Body of pancreas (tissue), 4 donors: ENCODE measurements at regions not wholly inside any gene's neighbourhood (a gene's known extent, or its start where the extent isn't known, plus 50 kb on each side); places are given as distances from the start of the nearest gene placed in this dataset.

Experiments used
- ATAC-seq: fragments of 150-250 bp; one replicate; pipeline ENCODE4 v1.9.1; 2016
- DNase-seq, 4 donors: peaks; one replicate each; pipeline ENCODE4 v3.0.0-alpha.2; 2019
- H3K27ac ChIP-seq, 4 donors: fragments of 200-600 bp; sonication (generic); 1 replicate in 3 of 4; 2 replicates in 1 of 4; pipeline versions ENCODE4 v1.5.1 to v1.6.1; 2016 to 2019; ENCODE audit warnings: mild to moderate bottlenecking in 1 of 4, mixed read lengths in 1 of 4, moderate library complexity in 1 of 4
- H3K27me3 ChIP-seq, 2 donors: fragments of 200-600 bp; sonication (generic); one replicate each; pipeline ENCODE4 v1.6.0; 2016; ENCODE audit warnings: mild to moderate bottlenecking in 1 of 2
- H3K36me3 ChIP-seq, 2 donors: fragments of 200-600 bp; sonication (generic); replicated peaks in 1 of 2; 2 replicates each; pipeline ENCODE4 v1.5.1; 2016; ENCODE audit warnings: low read depth in 2 of 2; ENCODE audit not compliant: insufficient read depth in 1 of 2
- H3K4me1 ChIP-seq: fragments of 200-600 bp; sonication (generic); one replicate; pipeline ENCODE4 v1.6.0; 2016
- H3K4me3 ChIP-seq, 2 donors: fragments of 200-600 bp; sonication (generic); 1 replicate in 1 of 2; 2 replicates in 1 of 2; pipeline ENCODE4 v1.5.1; 2016 to 2019
- H3K9me3 ChIP-seq, 3 donors: fragments of 200-600 bp; sonication (generic); 1 replicate in 2 of 3; 2 replicates in 1 of 3; pipeline ENCODE4 v1.5.1; 2016
- POLR2A ChIP-seq, 3 donors: fragments of 450-650 bp; IDR thresholded peaks; one replicate each; pipeline ENCODE4 v1.6.1; 2016; ENCODE audit warnings: antibody characterized with exemption in 3 of 3, mild to moderate bottlenecking in 2 of 3
- WGBS, 2 donors: methylation state at CpG; one replicate each; pipeline ENCODE4 v1.1.5; 2017; 5-methylcytosine and 5-hydroxymethylcytosine counted together
- intact Hi-C: fragments of 100-400 bp; cut with DNase I; formaldehyde crosslinking; loops from one replicate; pipeline ENCODE4 v1.15.1; 2023
- TF ChIP-seq, protein P1 (sequence below), 7 experiments: fragments of 450-650 bp in 4 of 7; fragments of 200-600 bp in 3 of 7; sonication (generic) in 3 of 7; IDR thresholded peaks; one replicate each; pipeline ENCODE4 v1.5.1; 2016 to 2019; ENCODE audit warnings: antibody characterized with exemption in 7 of 7

GRCh38 chr17:71057938-71058337 is 888.6 kb downstream of the KCNJ2 start:
- Histone ChIP-seq H3K4me3 (no peak overlapping the region), H3K27ac (no peak overlapping the region), H3K9me3 (peaks cover 0 to 4% (median 0%) of the 10 kb centered on the region in 3 donors), H3K27me3 (no peaks in the 10 kb centered on the region), H3K4me1 (no peaks in the 10 kb centered on the region), H3K36me3 (no peaks in the 10 kb centered on the region)
- intact Hi-C loops: no loop called here
- DNase-seq: no peak
- TF ChIP-seq, protein P1, sequence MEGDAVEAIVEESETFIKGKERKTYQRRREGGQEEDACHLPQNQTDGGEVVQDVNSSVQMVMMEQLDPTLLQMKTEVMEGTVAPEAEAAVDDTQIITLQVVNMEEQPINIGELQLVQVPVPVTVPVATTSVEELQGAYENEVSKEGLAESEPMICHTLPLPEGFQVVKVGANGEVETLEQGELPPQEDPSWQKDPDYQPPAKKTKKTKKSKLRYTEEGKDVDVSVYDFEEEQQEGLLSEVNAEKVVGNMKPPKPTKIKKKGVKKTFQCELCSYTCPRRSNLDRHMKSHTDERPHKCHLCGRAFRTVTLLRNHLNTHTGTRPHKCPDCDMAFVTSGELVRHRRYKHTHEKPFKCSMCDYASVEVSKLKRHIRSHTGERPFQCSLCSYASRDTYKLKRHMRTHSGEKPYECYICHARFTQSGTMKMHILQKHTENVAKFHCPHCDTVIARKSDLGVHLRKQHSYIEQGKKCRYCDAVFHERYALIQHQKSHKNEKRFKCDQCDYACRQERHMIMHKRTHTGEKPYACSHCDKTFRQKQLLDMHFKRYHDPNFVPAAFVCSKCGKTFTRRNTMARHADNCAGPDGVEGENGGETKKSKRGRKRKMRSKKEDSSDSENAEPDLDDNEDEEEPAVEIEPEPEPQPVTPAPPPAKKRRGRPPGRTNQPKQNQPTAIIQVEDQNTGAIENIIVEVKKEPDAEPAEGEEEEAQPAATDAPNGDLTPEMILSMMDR (IDR thresholded peaks at IDR 0.05): no peak
- TF ChIP-seq POLR2A (IDR thresholded peaks at IDR 0.05): no peak
- no peak for ATAC-seq
- WGBS, 2 donors: 69 to 75% methylated on average over 5 of the region's 5 CpGs

GRCh38 chr17:71063127-71063526 is 893.8 kb downstream of the KCNJ2 start:
- Histone ChIP-seq H3K4me3 (no peak overlapping the region), H3K9me3 (peaks cover 0 to 4% (median 0%) of the 10 kb centered on the region in 3 donors), H3K27ac (no peak overlapping the region), H3K27me3 (no peaks in the 10 kb centered on the region), H3K4me1 (no peaks in the 10 kb centered on the region), H3K36me3 (no peaks in the 10 kb centered on the region)
- TF ChIP-seq, protein P1 (IDR thresholded peaks at IDR 0.05): no peak
- WGBS, 2 donors: 43 to 51% methylated on average over 2 of the region's 2 CpGs
- intact Hi-C loops: no loop called here
- no peak for ATAC-seq
- no peak for DNase-seq

DNA sequence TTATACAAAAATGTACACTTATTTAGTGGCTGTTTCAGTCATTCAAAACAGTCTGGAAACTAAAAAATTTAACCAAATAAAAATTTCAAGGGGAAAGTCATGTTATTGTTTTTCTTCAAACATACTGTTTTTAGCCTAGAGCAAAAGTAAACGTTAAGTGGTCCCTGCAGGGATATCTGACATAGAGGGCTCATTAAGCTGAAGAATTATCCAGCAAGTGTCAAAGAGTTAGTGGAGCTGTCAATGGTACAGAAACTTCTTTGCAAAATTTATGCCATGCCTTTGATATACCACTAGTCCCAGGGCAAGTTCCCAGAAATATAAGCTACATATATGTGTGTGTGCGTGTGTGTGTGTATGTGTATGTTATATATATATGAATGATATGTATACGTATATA is 894.2 kb downstream of the KCNJ2 start:
- TF ChIP-seq POLR2A (IDR thresholded peaks at IDR 0.05): no peak
- 65 to 69% methylated on average over 3 of the region's 3 CpGs for WGBS, 2 donors
- no peak overlapping the region for H3K4me3 ChIP-seq
- H3K27ac ChIP-seq: no peak overlapping the region
- DNase-seq (no peak), ATAC-seq (no peak)
- no peaks in the 10 kb centered on the region for H3K36me3 ChIP-seq
- no peaks in the 10 kb centered on the region for H3K4me1 ChIP-seq
- intact Hi-C loops: no loop called here
- H3K9me3 ChIP-seq: peaks cover 0 to 4% (median 0%) of the 10 kb centered on the region in 3 donors
- no peaks in the 10 kb centered on the region for H3K27me3 ChIP-seq

GRCh38 chr17:71067669-71068407 is 898.5 kb downstream of the KCNJ2 start:
- ATAC-seq: no peak
- 71% methylated on average over 9 of the region's 9 CpGs for WGBS, 2 donors
- intact Hi-C loops: no loop called here
- Histone ChIP-seq H3K27ac (no peak overlapping the region), H3K4me3 (no peak overlapping the region), H3K9me3 (no peaks in the 10 kb centered on the region), H3K36me3 (no peaks in the 10 kb centered on the region), H3K27me3 (no peaks in the 10 kb centered on the region), H3K4me1 (no peaks in the 10 kb centered on the region)
- no peak for DNase-seq
- no peak for TF ChIP-seq POLR2A (IDR thresholded peaks at IDR 0.05)
- TF ChIP-seq, protein P1 (IDR thresholded peaks at IDR 0.05): no peak

GRCh38 chr17:71068408-71068750 is 899.0 kb downstream of the KCNJ2 start:
- Histone ChIP-seq H3K9me3 (no peaks in the 10 kb centered on the region), H3K4me1 (no peaks in the 10 kb centered on the region), H3K27ac (no peak overlapping the region), H3K4me3 (no peak overlapping the region), H3K36me3 (no peaks in the 10 kb centered on the region), H3K27me3 (no peaks in the 10 kb centered on the region)
- intact Hi-C loops: no loop called here
- no peak for DNase-seq
- ATAC-seq: no peak
- TF ChIP-seq, protein P1 (IDR thresholded peaks at IDR 0.05): no peak
- TF ChIP-seq POLR2A (IDR thresholded peaks at IDR 0.05): no peak
